Ovary (tissue), 7 donors: ENCODE measurements at regions not wholly inside any gene's neighbourhood (a gene's known extent, or its start where the extent isn't known, plus 50 kb on each side); places are given as distances from the start of the nearest gene placed in this dataset.

ENCODE experiments used
- DNase-seq, 5 donors: peaks; one replicate each; pipeline ENCODE4 v3.0.0-alpha.2; 2019 to 2020
- H3K27ac ChIP-seq, 2 donors: fragments of 200-600 bp; one replicate each; pipeline versions ENCODE4 v1.5.1 to v1.8.0; 2019 to 2022
- H3K27me3 ChIP-seq: fragments of 200-600 bp; one replicate; pipeline ENCODE4 v1.8.0; 2022
- H3K36me3 ChIP-seq: fragments of 200-600 bp; sonication (generic); one replicate; pipeline ENCODE4 v1.5.1; 2019
- H3K4me1 ChIP-seq: one replicate; pipeline ENCODE4 v1.8.1; 2013; ENCODE audit warnings: mild to moderate bottlenecking, moderate library complexity; ENCODE audit not compliant: insufficient read depth
- H3K4me3 ChIP-seq: fragments of 200-600 bp; sonication (generic); one replicate; pipeline ENCODE4 v1.5.1; 2017
- H3K9me3 ChIP-seq, 2 donors: fragments of 200-600 bp in 1 of 2; sonication (generic) in 1 of 2; one replicate each; pipeline versions ENCODE4 v1.5.1 to v1.8.1; 2013 to 2019; ENCODE audit warnings: mild to moderate bottlenecking in 1 of 2, moderate library complexity in 1 of 2
- CTCF ChIP-seq, 3 donors: fragments of 450-650 bp in 2 of 3; fragments of 200-600 bp in 1 of 3; IDR thresholded peaks; one replicate each; pipeline versions ENCODE4 v1.5.1 to v1.8.0; 2016 to 2022; ENCODE audit warnings: antibody characterized with exemption in 3 of 3, mild to moderate bottlenecking in 1 of 3
- EP300 ChIP-seq: sonication (generic); formaldehyde crosslinking; IDR thresholded peaks from one replicate; pipeline ENCODE4 v1.6.1; 2017; ENCODE audit warnings: antibody characterized with exemption
- POLR2A ChIP-seq: fragments of 450-650 bp; IDR thresholded peaks from one replicate; pipeline ENCODE4 v1.6.1; 2017; ENCODE audit warnings: antibody characterized with exemption, mild to moderate bottlenecking, moderate library complexity
- WGBS, 3 donors: extraction: QIAGEN DNeasy Blood & Tissue Kit in 1 of 3; methylation state at CpG; one replicate each; pipeline versions ENCODE4 v1.1.5 to v1.1.7; 2013 to 2017; 5-methylcytosine and 5-hydroxymethylcytosine counted together
- intact Hi-C, 4 donors: fragments of 100-400 bp; cut with DNase I; formaldehyde crosslinking; loops; one replicate each; pipeline versions ENCODE4 v1.11.0 to v1.15.1; 2022 to 2023
- donor health status: DM: no; HTN: no; CAD: no; lungs with moderate emphysema.
- donor health status: DM: no; HTN: no; CAD: no.
- donor health status: Bipolar disorder and iron deficiency.
- donor health status: DM: no; HTN: no; CAD: no.
- donor health status: DM: yes; HTN: yes; CAD: no.

GRCh38 chr5:5666369-5666768, 243.9 kb downstream of the ICE1 start:
- Histone ChIP-seq H3K4me1 (no peaks in the 10 kb centered on the region), H3K27me3 (no peaks in the 10 kb centered on the region), H3K4me3 (no peak overlapping the region), H3K9me3 (no peaks in the 10 kb centered on the region), H3K36me3 (no peaks in the 10 kb centered on the region), H3K27ac (no peak overlapping the region)
- TF ChIP-seq EP300: no peak
- no peak for TF ChIP-seq CTCF (IDR thresholded peaks at IDR 0.05)
- TF ChIP-seq POLR2A: no peak
- 68 to 83% (median 80%) methylated on average over 7 of the region's 7 CpGs for WGBS, 3 donors
- no peak for DNase-seq
- intact Hi-C loops: no loop called here

GRCh38 chr5:5666076-5666365, 243.5 kb downstream of the ICE1 start:
- H3K9me3 ChIP-seq: no peaks in the 10 kb centered on the region
- no peaks in the 10 kb centered on the region for H3K36me3 ChIP-seq
- intact Hi-C loops: no loop called here

GRCh38 chr5:5665225-5666075, 243.0 kb downstream of the ICE1 start:
- no peaks in the 10 kb centered on the region for H3K4me1 ChIP-seq
- intact Hi-C loops: no loop called here
- no peak overlapping the region for H3K4me3 ChIP-seq
- H3K36me3 ChIP-seq: no peaks in the 10 kb centered on the region
- no peaks in the 10 kb centered on the region for H3K9me3 ChIP-seq
- 77 to 86% (median 84%) methylated on average over 13 of the region's 13 CpGs for WGBS, 3 donors
- no peaks in the 10 kb centered on the region for H3K27me3 ChIP-seq
- DNase-seq: no peak
- TF ChIP-seq EP300: no peak
- TF ChIP-seq POLR2A: no peak
- H3K27ac ChIP-seq: no peak overlapping the region

More at GRCh38 chr5:5666076-5666365, 243.5 kb downstream of the ICE1 start:
- DNase-seq: no peak
- Histone ChIP-seq H3K27ac (no peak overlapping the region), H3K4me3 (no peak overlapping the region), H3K4me1 (no peaks in the 10 kb centered on the region), H3K27me3 (no peaks in the 10 kb centered on the region)
- TF ChIP-seq CTCF (IDR thresholded peaks at IDR 0.05) (no peak), POLR2A (no peak)
- 89 to 93% (median 93%) methylated on average over 2 of the region's 2 CpGs for WGBS, 3 donors

GRCh38 chr5:5658889-5659465, 236.5 kb downstream of the ICE1 start:
- 89 to 90% (median 90%) methylated on average over 3 of the region's 3 CpGs for WGBS, 3 donors
- intact Hi-C loops: no loop called here
- Histone ChIP-seq H3K4me3 (no peak overlapping the region), H3K27ac (no peak overlapping the region), H3K36me3 (no peaks in the 10 kb centered on the region), H3K9me3 (no peaks in the 10 kb centered on the region), H3K27me3 (no peaks in the 10 kb centered on the region), H3K4me1 (no peaks in the 10 kb centered on the region)
- no peak for TF ChIP-seq EP300
- no peak for DNase-seq

GRCh38 chr5:5658226-5658625, 235.7 kb downstream of the ICE1 start:
- peak in 1 of 5 donors; percentile 24 for DNase-seq
- no peaks in the 10 kb centered on the region for H3K27me3 ChIP-seq
- no peaks in the 10 kb centered on the region for H3K4me1 ChIP-seq
- no peak overlapping the region for H3K27ac ChIP-seq
- TF ChIP-seq POLR2A (no peak), CTCF (IDR thresholded peaks at IDR 0.05) (no peak), EP300 (no peak)
- intact Hi-C loops: no loop called here
- H3K4me3 ChIP-seq: no peak overlapping the region
- 10 to 25% (median 16%) methylated on average over 4 of the region's 4 CpGs for WGBS, 3 donors
- no peaks in the 10 kb centered on the region for H3K36me3 ChIP-seq
- H3K9me3 ChIP-seq: no peaks in the 10 kb centered on the region
